Ovary (tissue), 7 donors: ENCODE measurements at regions not wholly inside any gene's neighbourhood (a gene's known extent, or its start where the extent isn't known, plus 50 kb on each side); places are given as distances from the start of the nearest gene placed in this dataset.

Source experiments
- DNase-seq, 5 donors: peaks; one replicate each; pipeline ENCODE4 v3.0.0-alpha.2; 2019 to 2020
- H3K27ac ChIP-seq, 2 donors: fragments of 200-600 bp; one replicate each; pipeline versions ENCODE4 v1.5.1 to v1.8.0; 2019 to 2022
- H3K27me3 ChIP-seq: fragments of 200-600 bp; one replicate; pipeline ENCODE4 v1.8.0; 2022
- H3K36me3 ChIP-seq: fragments of 200-600 bp; sonication (generic); one replicate; pipeline ENCODE4 v1.5.1; 2019
- H3K4me1 ChIP-seq: one replicate; pipeline ENCODE4 v1.8.1; 2013; ENCODE audit warnings: mild to moderate bottlenecking, moderate library complexity; ENCODE audit not compliant: insufficient read depth
- H3K4me3 ChIP-seq: fragments of 200-600 bp; sonication (generic); one replicate; pipeline ENCODE4 v1.5.1; 2017
- H3K9me3 ChIP-seq, 2 donors: fragments of 200-600 bp in 1 of 2; sonication (generic) in 1 of 2; one replicate each; pipeline versions ENCODE4 v1.5.1 to v1.8.1; 2013 to 2019; ENCODE audit warnings: mild to moderate bottlenecking in 1 of 2, moderate library complexity in 1 of 2
- EP300 ChIP-seq: sonication (generic); formaldehyde crosslinking; IDR thresholded peaks from one replicate; pipeline ENCODE4 v1.6.1; 2017; ENCODE audit warnings: antibody characterized with exemption
- POLR2A ChIP-seq: fragments of 450-650 bp; IDR thresholded peaks from one replicate; pipeline ENCODE4 v1.6.1; 2017; ENCODE audit warnings: antibody characterized with exemption, mild to moderate bottlenecking, moderate library complexity
- WGBS, 3 donors: extraction: QIAGEN DNeasy Blood & Tissue Kit in 1 of 3; methylation state at CpG; one replicate each; pipeline versions ENCODE4 v1.1.5 to v1.1.7; 2013 to 2017; 5-methylcytosine and 5-hydroxymethylcytosine counted together
- intact Hi-C, 4 donors: fragments of 100-400 bp; cut with DNase I; formaldehyde crosslinking; loops; one replicate each; pipeline versions ENCODE4 v1.11.0 to v1.15.1; 2022 to 2023
- TF ChIP-seq, protein P1 (sequence below), 3 donors: fragments of 450-650 bp in 2 of 3; fragments of 200-600 bp in 1 of 3; IDR thresholded peaks; one replicate each; pipeline versions ENCODE4 v1.5.1 to v1.8.0; 2016 to 2022; ENCODE audit warnings: antibody characterized with exemption in 3 of 3, mild to moderate bottlenecking in 1 of 3
- donor health status: DM: no; HTN: no; CAD: no; lungs with moderate emphysema.
- donor health status: DM: no; HTN: no; CAD: no.
- donor health status: Bipolar disorder and iron deficiency.
- donor health status: DM: no; HTN: no; CAD: no.
- donor health status: DM: yes; HTN: yes; CAD: no.

DNA sequence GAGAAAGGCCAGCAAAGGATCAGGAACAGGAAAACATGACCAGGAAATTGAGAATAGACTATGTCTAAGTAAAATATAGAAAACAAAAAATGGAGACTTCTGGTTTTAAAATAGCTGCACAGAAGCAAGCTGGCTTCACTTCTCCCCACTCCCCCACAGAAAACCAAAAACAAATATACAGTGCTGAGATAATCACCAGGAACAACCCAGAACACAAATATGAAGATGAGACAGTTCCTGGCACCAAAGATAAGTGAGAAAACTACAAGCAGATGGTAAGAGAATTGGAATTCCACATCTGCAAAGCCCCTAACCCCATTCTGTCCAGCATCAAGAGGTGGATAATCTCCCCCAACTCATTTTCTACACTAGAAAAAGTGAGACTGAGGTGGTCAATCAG lies 397.7 kb downstream of the SUCLA2 start:
- intact Hi-C loops, result no loop called here
- Histone ChIP-seq H3K4me3 (no peak overlapping the region), H3K27me3 (no peaks in the 10 kb centered on the region), H3K27ac (no peak overlapping the region), H3K4me1 (no peaks in the 10 kb centered on the region), H3K36me3 (no peaks in the 10 kb centered on the region), H3K9me3 (no peaks in the 10 kb centered on the region)
- TF ChIP-seq, protein P1, sequence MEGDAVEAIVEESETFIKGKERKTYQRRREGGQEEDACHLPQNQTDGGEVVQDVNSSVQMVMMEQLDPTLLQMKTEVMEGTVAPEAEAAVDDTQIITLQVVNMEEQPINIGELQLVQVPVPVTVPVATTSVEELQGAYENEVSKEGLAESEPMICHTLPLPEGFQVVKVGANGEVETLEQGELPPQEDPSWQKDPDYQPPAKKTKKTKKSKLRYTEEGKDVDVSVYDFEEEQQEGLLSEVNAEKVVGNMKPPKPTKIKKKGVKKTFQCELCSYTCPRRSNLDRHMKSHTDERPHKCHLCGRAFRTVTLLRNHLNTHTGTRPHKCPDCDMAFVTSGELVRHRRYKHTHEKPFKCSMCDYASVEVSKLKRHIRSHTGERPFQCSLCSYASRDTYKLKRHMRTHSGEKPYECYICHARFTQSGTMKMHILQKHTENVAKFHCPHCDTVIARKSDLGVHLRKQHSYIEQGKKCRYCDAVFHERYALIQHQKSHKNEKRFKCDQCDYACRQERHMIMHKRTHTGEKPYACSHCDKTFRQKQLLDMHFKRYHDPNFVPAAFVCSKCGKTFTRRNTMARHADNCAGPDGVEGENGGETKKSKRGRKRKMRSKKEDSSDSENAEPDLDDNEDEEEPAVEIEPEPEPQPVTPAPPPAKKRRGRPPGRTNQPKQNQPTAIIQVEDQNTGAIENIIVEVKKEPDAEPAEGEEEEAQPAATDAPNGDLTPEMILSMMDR (IDR thresholded peaks at IDR 0.05), result no peak
- TF ChIP-seq POLR2A (no peak), EP300 (no peak)
- DNase-seq, result no peak

DNA sequence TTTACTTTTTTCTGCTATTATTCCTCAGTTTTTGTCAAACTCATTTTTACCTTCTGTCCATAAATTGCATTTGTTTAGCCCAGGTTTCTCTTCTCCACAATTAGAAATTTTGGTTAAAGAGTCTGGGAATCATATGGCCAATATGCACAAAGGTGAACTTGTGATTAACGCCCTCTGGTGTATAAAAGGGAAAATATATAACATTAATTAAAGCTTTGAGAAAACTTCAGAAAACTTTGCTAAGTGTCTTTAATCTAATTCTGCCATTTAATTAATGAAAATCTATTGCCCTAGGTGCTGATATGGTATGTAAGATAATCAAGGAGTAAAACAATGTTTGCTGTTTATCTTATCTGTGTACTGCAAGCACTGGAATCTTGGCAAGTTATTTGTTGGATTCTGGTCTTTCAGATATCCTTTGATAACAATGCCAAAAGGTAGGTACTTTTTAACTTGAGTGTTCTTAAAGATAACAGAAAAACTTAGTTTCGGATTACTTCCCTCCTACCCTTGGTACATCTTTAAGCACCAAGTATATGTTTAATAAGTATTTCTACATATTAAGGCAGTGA lies 402.6 kb downstream of the SUCLA2 start:
- TF ChIP-seq EP300 (no peak), POLR2A (no peak)
- TF ChIP-seq, protein P1 (IDR thresholded peaks at IDR 0.05), result no peak

DNA sequence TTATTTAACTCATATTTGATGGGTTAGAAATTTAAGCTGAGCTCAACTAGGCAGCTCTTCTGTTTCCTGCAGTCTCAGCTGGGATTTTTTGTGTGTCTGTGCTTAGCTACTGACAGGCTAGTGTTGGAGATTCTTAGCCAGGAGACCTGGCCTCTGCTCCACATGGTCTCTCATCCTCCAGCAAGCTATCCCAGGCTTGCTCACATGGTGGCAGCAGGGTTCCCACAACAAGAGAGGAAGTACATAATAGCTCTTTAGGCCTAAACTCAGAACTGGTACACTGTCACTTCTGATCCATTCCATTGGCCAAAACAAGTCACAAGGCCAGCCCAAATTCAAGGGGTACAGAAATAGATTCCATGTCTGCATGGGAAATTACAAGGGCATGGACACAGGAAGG lies 406.2 kb downstream of the SUCLA2 start:
- no peaks in the 10 kb centered on the region for H3K9me3 ChIP-seq
- H3K27me3 ChIP-seq, result no peaks in the 10 kb centered on the region
- no peaks in the 10 kb centered on the region for H3K4me1 ChIP-seq
- no peak overlapping the region for H3K27ac ChIP-seq
- intact Hi-C loops, result no loop called here
- no peak for DNase-seq
- no peaks in the 10 kb centered on the region for H3K36me3 ChIP-seq
- H3K4me3 ChIP-seq, result no peak overlapping the region
- TF ChIP-seq EP300 (no peak), POLR2A (no peak)
- TF ChIP-seq, protein P1 (IDR thresholded peaks at IDR 0.05), result no peak

More for the DNA sequence above, 402.6 kb downstream of the SUCLA2 start:
- no peak overlapping the region for H3K27ac ChIP-seq
- no peaks in the 10 kb centered on the region for H3K27me3 ChIP-seq
- intact Hi-C loops, result no loop called here
- no peaks in the 10 kb centered on the region for H3K9me3 ChIP-seq
- H3K36me3 ChIP-seq, result no peaks in the 10 kb centered on the region
- DNase-seq, result no peak
- no peaks in the 10 kb centered on the region for H3K4me1 ChIP-seq
- WGBS, 3 donors, result 19 to 41% (median 36%) methylated on average over 2 of the region's 2 CpGs
- H3K4me3 ChIP-seq, result no peak overlapping the region

DNA sequence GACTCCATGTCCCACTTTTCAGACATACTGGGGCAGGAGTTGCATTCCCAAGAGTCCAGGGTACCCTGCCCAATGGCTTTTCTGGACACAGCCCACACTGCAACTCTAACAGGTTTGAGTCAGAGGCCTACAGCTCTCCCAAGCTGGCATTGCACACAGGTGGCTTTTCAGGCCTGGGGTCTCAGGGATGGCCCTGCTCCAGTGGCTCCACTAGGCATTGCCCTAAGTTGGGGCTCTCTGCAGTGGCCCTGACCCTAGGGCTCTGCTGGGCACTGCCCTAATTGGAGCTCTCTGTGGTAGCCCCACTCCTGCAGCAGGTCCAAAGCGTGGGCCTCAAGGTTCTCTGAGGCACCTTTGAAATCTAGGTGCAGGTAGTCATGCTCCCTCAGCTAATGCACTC lies 408.8 kb downstream of the SUCLA2 start:
- Histone ChIP-seq H3K27me3 (no peaks in the 10 kb centered on the region), H3K36me3 (no peaks in the 10 kb centered on the region), H3K27ac (no peak overlapping the region), H3K9me3 (no peaks in the 10 kb centered on the region), H3K4me1 (no peaks in the 10 kb centered on the region), H3K4me3 (no peak overlapping the region)
- intact Hi-C loops, result no loop called here
- 70 to 100% (median 85%) methylated on average over 1 of the region's 1 CpG for WGBS, 3 donors
- TF ChIP-seq EP300 (no peak), POLR2A (no peak)
- TF ChIP-seq, protein P1 (IDR thresholded peaks at IDR 0.05), result no peak
- no peak for DNase-seq

DNA sequence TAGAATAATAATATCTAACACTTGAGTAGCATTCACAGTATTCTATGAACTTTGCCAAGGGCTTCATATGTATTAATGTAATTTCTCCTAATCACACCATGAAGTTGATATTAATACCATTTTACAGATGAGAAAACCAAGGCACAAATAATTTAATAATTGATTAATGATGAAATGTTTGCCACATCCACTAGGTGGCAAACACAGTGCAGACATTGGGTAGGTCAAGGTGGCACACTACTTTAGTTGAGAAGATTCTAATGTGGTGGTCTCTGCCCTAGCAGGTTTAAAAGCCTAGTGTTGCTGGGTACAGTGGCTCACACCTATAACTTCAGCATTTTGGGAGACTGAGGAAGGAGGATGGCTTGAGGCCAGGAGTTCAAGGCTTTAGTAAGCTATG lies 412.4 kb downstream of the SUCLA2 start:
- intact Hi-C loops, result no loop called here

More for the DNA sequence above, 412.4 kb downstream of the SUCLA2 start:
- H3K4me3 ChIP-seq, result no peak overlapping the region
- H3K9me3 ChIP-seq, result no peaks in the 10 kb centered on the region
- H3K4me1 ChIP-seq, result no peaks in the 10 kb centered on the region
- no peak for DNase-seq
- no peak for TF ChIP-seq EP300
- no peak for TF ChIP-seq POLR2A
- TF ChIP-seq, protein P1 (IDR thresholded peaks at IDR 0.05), result no peak
- H3K27me3 ChIP-seq, result no peaks in the 10 kb centered on the region
- H3K27ac ChIP-seq, result no peak overlapping the region
- H3K36me3 ChIP-seq, result no peaks in the 10 kb centered on the region
